ENCODE measurements at regions not wholly inside any gene's neighbourhood (a gene's known extent, or its start where the extent isn't known, plus 50 kb on each side); places are given as distances from the start of the nearest gene placed in this dataset.

GRCh38 chr17:70544317-70544716, 375.0 kb downstream of the KCNJ2 start:
- no peaks in the 10 kb centered on the region for H3K79me2 ChIP-seq (ENCODE audit: control insufficient read depth in 1 of 2, insufficient read depth in 2 of 2, low read length in 2 of 2)
- CTCF ChIA-PET (ENCODE audit: partially characterized antibody), result interaction anchor here (0.8 to 1.6 kb wide), 2 partner anchors 61 to 85 kb away, joined by 3 to 4 read pairs; no protein-coding TSS in a partner anchor
- H3K4me2 ChIP-seq (ENCODE audit: insufficient read depth in 1 of 2, low read depth in 2 of 2, low read length in 2 of 2), result no peak overlapping the region
- no peak overlapping the region for H2BK15ac ChIP-seq (ENCODE audit: low read length)
- H3K36me3 ChIP-seq (ENCODE audit: control insufficient read depth in 2 of 4, insufficient read depth in 4 of 4, low read length in 3 of 4), result no peaks in the 10 kb centered on the region
- H3K14ac ChIP-seq (ENCODE audit: insufficient read length), result no peak overlapping the region
- H2BK20ac ChIP-seq (ENCODE audit: low read length), result no peak overlapping the region
- FAIRE-seq (no peak), DNase-seq (ENCODE audit: low read depth in 1 of 2, low spot score in 2 of 2) (no peak)
- no peak overlapping the region for H4K91ac ChIP-seq (replicated peaks; ENCODE audit: insufficient read length, low read length)
- no peak overlapping the region for H2AK5ac ChIP-seq (ENCODE audit: low read depth, low read length)
- no peaks in the 10 kb centered on the region for H3K79me1 ChIP-seq (ENCODE audit: low read depth, low read length)
- no peak overlapping the region for H2BK12ac ChIP-seq (ENCODE audit: low read depth, low read length)
- WGBS, 2 experiments (ENCODE audit: extremely low coverage in 1 of 2, insufficient coverage in 1 of 2, insufficient read length in 1 of 2, insufficient replicate concordance in 2 of 2, low coverage in 1 of 2, low lambda C conversion rate in 2 of 2, missing lambda C conversion rate in 1 of 2), result 95% methylated on average over 1 of the region's 1 CpG; no CpG with 5 or more reads in 1 of the 2 experiments
- no peak overlapping the region for H3K27ac ChIP-seq (ENCODE audit: low read depth, low read length)
- no peak overlapping the region for H3K23ac ChIP-seq (ENCODE audit: insufficient read length)
- H3K23me2 ChIP-seq (ENCODE audit: low read depth, low read length), result no peaks in the 10 kb centered on the region
- no peak overlapping the region for H4K8ac ChIP-seq (ENCODE audit: extremely low read depth, insufficient read depth, low read length)
- no peak overlapping the region for H3K4ac ChIP-seq (replicated peaks; ENCODE audit: insufficient read length, low read depth, low read length)
- H4K5ac ChIP-seq (ENCODE audit: insufficient read length, low read depth, low read length), result no peak overlapping the region
- no peak overlapping the region for H3K4me3 ChIP-seq (ENCODE audit: extremely low read depth in 1 of 4, insufficient read depth in 2 of 4, low read depth in 3 of 4, low read length in 4 of 4)
- H3K56ac ChIP-seq (replicated peaks; ENCODE audit: insufficient read length, low read depth, low read length), result no peak overlapping the region
- H3K18ac ChIP-seq (ENCODE audit: extremely low read depth, low read length), result no peak overlapping the region
- no peak for TF ChIP-seq TEAD4 (IDR thresholded peaks at IDR 0.05; ENCODE audit: low read depth, low read length)
- H3K9ac ChIP-seq (replicated peaks in 1 of 4; ENCODE audit: extremely low read depth in 1 of 4, low read depth in 3 of 4, low read length in 3 of 4), result no peak overlapping the region
- no peak overlapping the region for H2BK120ac ChIP-seq (replicated peaks; ENCODE audit: low read depth, low read length)
- no peak overlapping the region for H2AFZ ChIP-seq (ENCODE audit: low read length)
- POLR2A ChIA-PET (ENCODE audit: partially characterized antibody), result no interaction called here
- H3K27me3 ChIP-seq (replicated peaks in 1 of 4; ENCODE audit: control insufficient read depth in 3 of 4, extremely low read depth in 1 of 4, insufficient read depth in 3 of 4, low read length in 3 of 4), result no peaks in the 10 kb centered on the region
- no peak overlapping the region for H2BK5ac ChIP-seq (ENCODE audit: low read depth, low read length)
- no peaks in the 10 kb centered on the region for H3K9me3 ChIP-seq (ENCODE audit: insufficient read depth in 2 of 2, low read depth in 1 of 2, low read length in 1 of 2)
- H3K4me1 ChIP-seq (replicated peaks in 1 of 4; ENCODE audit: control insufficient read depth in 3 of 4, insufficient read depth in 4 of 4, low read length in 3 of 4), result 0 out of 7 replicates have a peak, but pooled peaks cover 0 to under 1% (median 0%) of the 10 kb centered on the region in 4 experiments
- H4K20me1 ChIP-seq (replicated peaks in 1 of 2; ENCODE audit: control insufficient read depth in 1 of 2, insufficient read depth in 2 of 2, low read length in 2 of 2), result no peaks in the 10 kb centered on the region
